SK-N-SH treated with all-trans-retinoic acid at 6 μM for 48 hours (cell line): ENCODE measurements at regions not wholly inside any gene's neighbourhood (a gene's known extent, or its start where the extent isn't known, plus 50 kb on each side); places are given as distances from the start of the nearest gene placed in this dataset.
A peak's percentile ranks its signal among the peaks of the same experiment; 100 is the strongest.

Source experiments
- ATAC-seq: fragments of 200-7000 bp; cut with Tn5 transposase; 3 replicates; pipeline ENCODE4 v1.9.1; 2020; ENCODE audit warnings: mild to moderate bottlenecking, moderate library complexity
- ARNTL ChIP-seq: fragments of 450-650 bp; formaldehyde crosslinking; IDR thresholded peaks from 2 replicates; pipeline ENCODE4 v1.5.0; 2020; ENCODE audit warnings: low read depth, mild to moderate bottlenecking, moderate library complexity, borderline replicate concordance
- BACH2 ChIP-seq: fragments of 250-450 bp; sonication (Bioruptor Pico); IDR thresholded peaks from 2 replicates; pipeline ENCODE4 v1.9.0; 2021; ENCODE audit warnings: mild to moderate bottlenecking, borderline replicate concordance
- CREB5 ChIP-seq: fragments of 250-450 bp; sonication (Bioruptor Pico); IDR thresholded peaks from 2 replicates; pipeline ENCODE4 v1.5.1; 2020; ENCODE audit warnings: low read depth, mild to moderate bottlenecking, moderate library complexity
- CSDC2 ChIP-seq: fragments of 250-450 bp; sonication (Bioruptor Pico); IDR thresholded peaks from 2 replicates; pipeline ENCODE4 v1.5.0; 2020; ENCODE audit warnings: mild to moderate bottlenecking, moderate library complexity
- CSRNP3 ChIP-seq: fragments of 250-450 bp; sonication (Bioruptor Pico); IDR thresholded peaks from 2 replicates; pipeline ENCODE4 v1.5.1; 2021; ENCODE audit warnings: mild to moderate bottlenecking, moderate library complexity
- ESRRG ChIP-seq: fragments of 250-450 bp; sonication (Bioruptor Pico); IDR thresholded peaks from 2 replicates; pipeline ENCODE4 v1.6.1; 2021; ENCODE audit warnings: mild to moderate bottlenecking
- GLIS3 ChIP-seq: fragments of 250-450 bp; sonication (Bioruptor Pico); IDR thresholded peaks from 2 replicates; pipeline ENCODE4 v1.5.0; 2020; ENCODE audit warnings: mild to moderate bottlenecking, moderate library complexity
- ISL1 ChIP-seq: fragments of 250-450 bp; sonication (Bioruptor Pico); IDR thresholded peaks from 2 replicates; pipeline ENCODE4 v2.1.2; 2022; ENCODE audit warnings: mild to moderate bottlenecking, moderate library complexity
- OSR1 ChIP-seq: fragments of 250-450 bp; sonication (Bioruptor Pico); IDR thresholded peaks from 2 replicates; pipeline ENCODE4 v1.8.0; 2022; ENCODE audit warnings: moderate library complexity, mild to moderate bottlenecking, inconsistent platforms
- PATZ1 ChIP-seq: fragments of 250-450 bp; sonication (Bioruptor Pico); IDR thresholded peaks from 2 replicates; pipeline ENCODE4 v1.8.0; 2020; ENCODE audit warnings: mild to moderate bottlenecking, moderate library complexity, borderline replicate concordance
- POU6F1 ChIP-seq: fragments of 250-450 bp; sonication (Bioruptor Pico); IDR thresholded peaks from 2 replicates; pipeline ENCODE4 v1.8.0; 2021; ENCODE audit warnings: low read depth, mild to moderate bottlenecking, moderate library complexity, borderline replicate concordance
- PPARA ChIP-seq: fragments of 250-450 bp; sonication (Bioruptor Pico); IDR thresholded peaks from 2 replicates; pipeline ENCODE4 v1.5.0; 2020; ENCODE audit warnings: mild to moderate bottlenecking, borderline replicate concordance
- RARB ChIP-seq: fragments of 250-450 bp; sonication (Bioruptor Pico); IDR thresholded peaks from 2 replicates; pipeline ENCODE4 v1.8.0; 2021; ENCODE audit warnings: mild to moderate bottlenecking, moderate library complexity
- SNAI2 ChIP-seq: fragments of 250-450 bp; sonication (Bioruptor Pico); IDR thresholded peaks from 2 replicates; pipeline ENCODE4 v1.5.0; 2020; ENCODE audit warnings: mild to moderate bottlenecking, moderate library complexity
- TCF4 ChIP-seq: fragments of 250-450 bp; sonication (Bioruptor Pico); IDR thresholded peaks from 2 replicates; pipeline ENCODE4 v1.8.0; 2021; ENCODE audit warnings: mild to moderate bottlenecking, moderate library complexity, borderline replicate concordance
- TOX ChIP-seq: fragments of 250-450 bp; sonication (Bioruptor Pico); IDR thresholded peaks from 2 replicates; pipeline ENCODE4 v1.8.0; 2021; ENCODE audit warnings: mild to moderate bottlenecking, moderate library complexity, borderline replicate concordance
- TSHZ2 ChIP-seq: fragments of 250-450 bp; sonication (Bioruptor Pico); IDR thresholded peaks from 2 replicates; pipeline ENCODE4 v1.5.0; 2020; ENCODE audit warnings: mild to moderate bottlenecking, moderate library complexity
- ZC3H10 ChIP-seq: fragments of 250-450 bp; sonication (Bioruptor Pico); IDR thresholded peaks from 2 replicates; pipeline ENCODE4 v1.5.1; 2021; ENCODE audit warnings: mild to moderate bottlenecking, moderate library complexity
- ZFP3 ChIP-seq: fragments of 250-450 bp; sonication (Bioruptor Pico); IDR thresholded peaks from 2 replicates; pipeline ENCODE4 v1.5.0; 2020; ENCODE audit warnings: mild to moderate bottlenecking, moderate library complexity
- ZFP30 ChIP-seq: fragments of 450-650 bp; formaldehyde crosslinking; IDR thresholded peaks from 2 replicates; pipeline ENCODE4 v1.5.0; 2022; ENCODE audit warnings: mild to moderate bottlenecking, moderate library complexity
- ZNF565 ChIP-seq: fragments of 450-650 bp; formaldehyde crosslinking; conservative IDR thresholded peaks from 2 replicates; pipeline ENCODE4 v1.5.0; 2020; ENCODE audit warnings: low read depth, mild to moderate bottlenecking, moderate library complexity
- ZNF70 ChIP-seq: fragments of 450-650 bp; formaldehyde crosslinking; IDR thresholded peaks from 2 replicates; pipeline ENCODE4 v1.5.0; 2020; ENCODE audit warnings: mild to moderate bottlenecking, moderate library complexity
- ZNF8 ChIP-seq: fragments of 450-650 bp; formaldehyde crosslinking; IDR thresholded peaks from 2 replicates; pipeline ENCODE4 v1.5.0; 2020; ENCODE audit warnings: mild to moderate bottlenecking, moderate library complexity

GRCh38 chr11:110859240-110859840, 147.1 kb upstream of the ARHGAP20 start:
- no peak for TF ChIP-seq CSDC2 (CRISPR knock-in tag)
- no peak for TF ChIP-seq RARB (CRISPR knock-in tag)
- TF ChIP-seq SNAI2 (CRISPR knock-in tag), result no peak
- TF ChIP-seq OSR1 (CRISPR knock-in tag), result no peak
- TF ChIP-seq PPARA (CRISPR knock-in tag), result no peak
- TF ChIP-seq TOX (CRISPR knock-in tag), result no peak
- no peak for TF ChIP-seq ZFP30 (CRISPR knock-in tag)
- no peak for TF ChIP-seq CREB5
- no peak for TF ChIP-seq BACH2 (CRISPR knock-in tag)
- no peak for TF ChIP-seq ISL1
- no peak for ATAC-seq

GRCh38 chr11:110858547-110858921, 146.3 kb upstream of the ARHGAP20 start:
- ATAC-seq, result no peak
- TF ChIP-seq ESRRG (CRISPR knock-in tag) (no peak), GLIS3 (no peak), OSR1 (CRISPR knock-in tag) (no peak), ZFP30 (CRISPR knock-in tag) (no peak), BACH2 (CRISPR knock-in tag) (no peak), RARB (CRISPR knock-in tag) (no peak), TSHZ2 (CRISPR knock-in tag) (no peak), ZFP3 (CRISPR knock-in tag) (no peak), PPARA (CRISPR knock-in tag) (no peak), ZNF565 (CRISPR knock-in tag) (no peak), SNAI2 (CRISPR knock-in tag) (no peak), CSDC2 (CRISPR knock-in tag) (no peak), CREB5 (no peak), CSRNP3 (no peak), TCF4 (CRISPR knock-in tag) (no peak)

GRCh38 chr11:110857892-110858546, 145.8 kb upstream of the ARHGAP20 start:
- ATAC-seq, result peak; percentile 74
- no peak for TF ChIP-seq OSR1 (CRISPR knock-in tag)
- TF ChIP-seq CSDC2 (CRISPR knock-in tag), result no peak
- no peak for TF ChIP-seq ARNTL (CRISPR knock-in tag)
- no peak for TF ChIP-seq GLIS3
- TF ChIP-seq POU6F1, result no peak
- no peak for TF ChIP-seq ZNF8 (CRISPR knock-in tag)
- no peak for TF ChIP-seq ESRRG (CRISPR knock-in tag)
- no peak for TF ChIP-seq TCF4 (CRISPR knock-in tag)
- TF ChIP-seq TOX (CRISPR knock-in tag), result no peak
- TF ChIP-seq PPARA (CRISPR knock-in tag), result no peak
- TF ChIP-seq SNAI2 (CRISPR knock-in tag), result no peak
- TF ChIP-seq ZFP3 (CRISPR knock-in tag), result no peak
- TF ChIP-seq ISL1, result no peak
- no peak for TF ChIP-seq PATZ1 (CRISPR knock-in tag)
- TF ChIP-seq ZFP30 (CRISPR knock-in tag), result no peak
- TF ChIP-seq ZC3H10 (CRISPR knock-in tag), result no peak
- TF ChIP-seq ZNF70, result no peak
- no peak for TF ChIP-seq CSRNP3
